Activated naive CD4-positive, alpha-beta T cell treated with anti-CD3 and anti-CD28 coated beads, Interleukin-2, amount 10 ng/mL, durations not matched to agents 7 days and 5 days (primary cell): ENCODE measurements at regions not wholly inside any gene's neighbourhood (a gene's known extent, or its start where the extent isn't known, plus 50 kb on each side); places are given as distances from the start of the nearest gene placed in this dataset.
"Not testable (repeated sequence)": the region's sequence is repeated elsewhere in the genome, so short reads cannot be mapped to it uniquely, and the experiment has no call there.

Source experiments
- CTCF ChIA-PET: fragments of 350-600 bp; sonication (Branson Sonifier 250); formaldehyde crosslinking; loops from one replicate; lab custom pipeline; 2021; ENCODE audit warnings: antibody characterized with exemption; lab: Charles Lee
- DNase-seq: peaks from one replicate; pipeline ENCODE4 v3.0.0-alpha.2; 2020
- H3K27ac Mint-ChIP-seq: one replicate; pipeline ENCODE4 v1.8.0; 2021; ENCODE audit warnings: mild to moderate bottlenecking, moderate library complexity, mixed read lengths
- H3K27me3 Mint-ChIP-seq: one replicate; pipeline ENCODE4 v1.8.0; 2021; ENCODE audit warnings: mild to moderate bottlenecking, mixed read lengths
- H3K36me3 Mint-ChIP-seq: one replicate; pipeline ENCODE4 v1.8.0; 2021; ENCODE audit warnings: mixed read lengths
- H3K4me1 Mint-ChIP-seq: one replicate; pipeline ENCODE4 v1.8.0; 2021; ENCODE audit warnings: mixed read lengths
- H3K4me3 Mint-ChIP-seq: one replicate; pipeline ENCODE4 v1.8.0; 2021; ENCODE audit warnings: mild to moderate bottlenecking, moderate library complexity, mixed read lengths
- H3K9me3 Mint-ChIP-seq: one replicate; pipeline ENCODE4 v1.8.0; 2021; ENCODE audit warnings: mixed read lengths

GRCh38 chr5:98543490-98543889 lies 230.0 kb upstream of the RGMB start:
- DNase-seq: no peak
- Mint-ChIP-seq H3K27me3 (no peaks in the 10 kb centered on the region), H3K36me3 (no peaks in the 10 kb centered on the region), H3K27ac (no peak overlapping the region), H3K9me3 (peaks cover 14% of the 10 kb centered on the region), H3K4me3 (no peak overlapping the region), H3K4me1 (no peaks in the 10 kb centered on the region)
- CTCF ChIA-PET: no interaction called here

DNA sequence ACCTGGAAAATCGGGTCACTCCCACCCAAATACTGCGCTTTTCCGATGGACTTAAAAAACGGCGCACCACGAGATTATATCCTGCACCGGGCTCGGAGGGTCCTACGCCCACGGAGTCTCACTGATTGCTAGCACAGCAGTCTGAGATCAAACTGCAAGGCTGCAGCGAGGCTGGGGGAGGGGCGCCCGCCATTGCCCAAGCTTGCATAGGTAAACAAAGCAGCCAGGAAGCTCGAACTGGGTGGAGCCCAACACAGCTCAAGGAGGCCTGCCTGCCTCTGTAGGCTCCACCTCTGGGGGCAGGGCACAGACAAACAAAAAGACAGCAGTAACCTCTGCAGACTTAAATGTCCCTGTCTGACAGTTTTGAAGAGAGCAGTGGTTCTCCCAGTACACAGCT lies 226.5 kb upstream of the RGMB start:
- H3K4me1 Mint-ChIP-seq, H3K27me3 Mint-ChIP-seq, DNase-seq, H3K36me3 Mint-ChIP-seq, CTCF ChIA-PET, H3K27ac Mint-ChIP-seq, H3K9me3 Mint-ChIP-seq, H3K4me3 Mint-ChIP-seq: not testable (repeated sequence)

DNA sequence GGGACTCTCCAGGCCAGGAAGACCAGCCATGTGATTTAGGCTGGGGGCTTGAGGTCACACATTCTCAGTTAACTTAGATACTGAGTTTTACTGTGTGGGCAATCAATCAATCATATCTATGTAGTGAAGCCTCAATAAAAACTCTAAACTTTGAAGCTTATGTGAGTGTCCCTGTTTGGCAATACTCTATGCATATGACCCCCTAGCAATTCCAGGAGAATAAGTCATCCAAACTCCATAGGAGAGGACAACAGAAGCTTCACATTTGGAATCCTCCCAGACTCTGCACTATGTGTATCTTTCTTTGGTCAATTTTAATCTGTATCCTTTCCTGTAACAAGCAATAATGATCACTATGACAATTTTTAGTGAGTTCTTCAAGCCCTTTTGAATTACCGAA lies 216.8 kb upstream of the RGMB start:
- Mint-ChIP-seq H3K27me3 (no peaks in the 10 kb centered on the region), H3K4me3 (no peak overlapping the region), H3K9me3 (no peaks in the 10 kb centered on the region), H3K36me3 (no peaks in the 10 kb centered on the region), H3K27ac (no peak overlapping the region), H3K4me1 (no peaks in the 10 kb centered on the region)
- DNase-seq: no peak
- CTCF ChIA-PET: no interaction called here

DNA sequence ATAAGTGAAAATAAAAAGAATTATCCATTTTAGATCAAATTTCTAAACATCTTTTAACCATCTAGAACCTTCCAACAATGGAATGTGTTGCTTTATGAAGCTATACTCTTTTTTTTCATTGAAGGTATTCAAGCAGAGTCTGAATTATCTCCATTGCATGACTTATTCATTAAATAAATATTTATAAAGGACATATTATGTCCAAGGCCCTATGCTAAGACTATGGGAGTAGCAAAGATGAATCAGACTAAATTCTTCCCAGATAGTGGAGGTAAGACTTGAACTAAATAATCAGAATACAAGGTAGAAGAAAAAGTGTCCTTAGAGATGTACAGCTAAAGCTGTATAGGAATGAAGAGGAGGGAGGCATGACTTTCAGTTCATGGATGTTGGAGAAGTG lies 215.5 kb upstream of the RGMB start:
- Mint-ChIP-seq H3K36me3 (no peaks in the 10 kb centered on the region), H3K4me3 (no peak overlapping the region), H3K27ac (no peak overlapping the region), H3K4me1 (no peaks in the 10 kb centered on the region), H3K27me3 (no peaks in the 10 kb centered on the region), H3K9me3 (no peaks in the 10 kb centered on the region)
- DNase-seq: no peak
- CTCF ChIA-PET: no interaction called here

DNA sequence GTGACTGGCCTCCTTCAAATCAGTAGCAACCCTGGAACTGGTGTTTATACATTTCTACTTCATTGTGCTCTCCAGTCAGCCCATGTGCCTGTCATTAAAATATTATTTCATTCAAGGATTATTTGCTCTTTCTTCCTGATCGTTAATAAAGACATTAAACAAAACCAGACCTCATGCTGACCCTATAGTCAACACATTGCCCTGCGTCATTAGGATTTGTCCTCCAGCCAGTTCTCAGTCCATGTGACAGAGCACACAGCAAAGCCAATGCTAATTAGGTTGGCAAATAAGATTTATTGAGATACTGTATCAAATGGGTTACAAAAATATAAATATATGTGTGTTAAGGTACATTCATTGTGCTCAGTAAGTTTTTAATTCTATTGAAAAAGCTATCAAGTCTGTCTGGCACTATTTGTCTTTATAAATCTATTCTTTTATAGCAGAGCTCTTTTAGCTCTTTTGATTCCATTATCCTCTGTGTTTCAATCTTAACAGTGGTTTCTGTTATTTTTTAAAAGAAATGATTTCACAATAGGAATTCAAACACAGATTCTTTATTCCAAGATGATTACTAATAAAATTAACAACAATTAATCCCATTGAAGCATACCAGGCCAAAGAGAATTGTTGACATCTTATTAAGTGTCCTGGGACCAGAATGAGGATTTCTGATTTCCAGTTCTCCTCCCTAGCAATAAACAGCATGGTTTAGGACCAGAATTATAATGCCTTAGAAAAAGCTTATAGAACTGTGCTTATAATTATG lies 209.4 kb upstream of the RGMB start:
- CTCF ChIA-PET: no interaction called here
- Mint-ChIP-seq H3K4me1 (no peaks in the 10 kb centered on the region), H3K27me3 (no peaks in the 10 kb centered on the region), H3K4me3 (no peak overlapping the region), H3K27ac (no peak overlapping the region), H3K9me3 (no peaks in the 10 kb centered on the region), H3K36me3 (no peaks in the 10 kb centered on the region)
- no peak for DNase-seq

GRCh38 chr5:98564836-98565235 lies 208.6 kb upstream of the RGMB start:
- H3K4me1 Mint-ChIP-seq: no peaks in the 10 kb centered on the region
- H3K4me3 Mint-ChIP-seq: no peak overlapping the region
- no peaks in the 10 kb centered on the region for H3K36me3 Mint-ChIP-seq
- H3K27me3 Mint-ChIP-seq: no peaks in the 10 kb centered on the region
- H3K27ac Mint-ChIP-seq: no peak overlapping the region
- CTCF ChIA-PET: no interaction called here
- no peak for DNase-seq
- H3K9me3 Mint-ChIP-seq: no peaks in the 10 kb centered on the region

GRCh38 chr5:98568336-98568735 lies 205.1 kb upstream of the RGMB start:
- Mint-ChIP-seq H3K36me3 (no peaks in the 10 kb centered on the region), H3K4me1 (no peaks in the 10 kb centered on the region), H3K27me3 (no peaks in the 10 kb centered on the region), H3K9me3 (no peaks in the 10 kb centered on the region), H3K27ac (no peak overlapping the region), H3K4me3 (no peak overlapping the region)
- CTCF ChIA-PET: no interaction called here
- DNase-seq: no peak

DNA sequence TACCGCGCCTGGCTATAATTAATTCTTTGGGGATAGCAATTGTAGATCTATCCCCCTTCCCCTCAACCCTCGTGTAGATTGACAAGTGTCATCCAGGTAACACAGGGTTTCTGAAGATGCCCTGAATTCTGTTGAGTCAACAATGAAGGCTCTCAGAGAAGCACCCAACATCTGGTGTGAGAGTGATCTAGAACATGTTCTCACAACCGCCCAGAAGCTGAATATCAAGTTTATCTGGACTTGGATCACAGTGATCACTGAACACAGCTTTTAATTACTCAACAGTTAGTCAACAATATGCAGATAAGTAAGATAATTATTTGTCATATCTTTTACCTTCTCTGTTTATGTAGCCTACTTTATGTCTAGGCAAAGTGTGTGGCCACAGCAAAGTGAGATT lies 204.2 kb upstream of the RGMB start:
- no peak overlapping the region for H3K4me3 Mint-ChIP-seq
- CTCF ChIA-PET: no interaction called here
- H3K4me1 Mint-ChIP-seq: no peaks in the 10 kb centered on the region
- no peak for DNase-seq
- no peaks in the 10 kb centered on the region for H3K27me3 Mint-ChIP-seq
- no peak overlapping the region for H3K27ac Mint-ChIP-seq
- no peaks in the 10 kb centered on the region for H3K9me3 Mint-ChIP-seq
- H3K36me3 Mint-ChIP-seq: no peaks in the 10 kb centered on the region

DNA sequence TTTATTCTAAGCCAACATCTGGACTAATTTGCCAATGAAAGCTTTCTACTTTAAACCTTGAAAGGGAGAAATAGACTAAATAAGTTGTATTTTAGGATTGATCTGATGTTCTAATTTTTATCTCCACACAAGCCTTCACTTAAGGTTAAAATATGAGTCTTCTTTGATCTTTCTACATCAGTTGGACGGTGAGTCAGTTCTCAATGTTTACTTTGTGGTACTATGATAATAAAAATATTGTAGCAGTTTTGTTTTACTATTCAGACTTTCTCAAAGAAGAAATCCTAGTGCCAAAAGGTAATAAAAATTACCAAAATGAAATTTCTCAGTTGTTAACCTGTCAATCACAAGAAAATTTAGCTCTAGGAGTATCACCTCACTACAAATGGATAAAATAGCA lies 203.5 kb upstream of the RGMB start:
- H3K27me3 Mint-ChIP-seq: no peaks in the 10 kb centered on the region
- no peak for DNase-seq
- H3K4me3 Mint-ChIP-seq: no peak overlapping the region
- CTCF ChIA-PET: no interaction called here
- no peaks in the 10 kb centered on the region for H3K4me1 Mint-ChIP-seq
- H3K27ac Mint-ChIP-seq: no peak overlapping the region
- no peaks in the 10 kb centered on the region for H3K36me3 Mint-ChIP-seq
- H3K9me3 Mint-ChIP-seq: no peaks in the 10 kb centered on the region

DNA sequence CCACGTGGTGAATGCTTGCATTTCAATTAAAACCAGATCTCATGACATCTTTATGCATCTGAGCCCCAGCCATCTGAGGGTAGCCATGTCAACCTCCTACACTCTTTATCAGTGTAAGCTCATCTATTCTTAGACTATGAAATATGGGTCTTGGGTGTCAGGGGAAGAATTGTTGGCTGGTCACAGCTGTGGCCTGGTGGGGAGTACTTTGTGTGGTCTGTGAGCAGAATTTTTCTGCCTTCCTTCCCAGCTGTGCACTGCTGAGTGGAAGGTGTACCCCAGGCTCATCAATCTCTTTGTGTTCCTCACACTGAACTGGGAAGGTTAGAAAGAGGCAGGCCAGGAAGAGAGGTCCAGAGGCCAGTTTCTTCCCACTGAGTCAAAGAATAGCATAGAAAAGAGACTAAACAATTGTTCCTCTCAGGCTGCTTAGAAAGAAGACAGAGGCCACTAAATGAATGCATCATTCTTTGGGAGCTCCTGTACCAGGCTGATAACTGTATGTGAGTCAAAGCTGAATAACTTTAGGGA lies 202.7 kb upstream of the RGMB start:
- no peaks in the 10 kb centered on the region for H3K27me3 Mint-ChIP-seq
- no peaks in the 10 kb centered on the region for H3K4me1 Mint-ChIP-seq
- no peak for DNase-seq
- no peak overlapping the region for H3K4me3 Mint-ChIP-seq
- CTCF ChIA-PET: no interaction called here
- H3K9me3 Mint-ChIP-seq: no peaks in the 10 kb centered on the region
- H3K36me3 Mint-ChIP-seq: no peaks in the 10 kb centered on the region
- H3K27ac Mint-ChIP-seq: no peak overlapping the region

- no peaks in the 10 kb centered on the region for H3K36me3 Mint-ChIP-seq
- no peak for DNase-seq
- CTCF ChIA-PET: no interaction called here
- H3K27me3 Mint-ChIP-seq: no peaks in the 10 kb centered on the region
- H3K27ac Mint-ChIP-seq: no peak overlapping the region
- H3K4me1 Mint-ChIP-seq: no peaks in the 10 kb centered on the region
- no peak overlapping the region for H3K4me3 Mint-ChIP-seq
- H3K9me3 Mint-ChIP-seq: no peaks in the 10 kb centered on the region
These were observed 199.6 kb upstream of the RGMB start for GRCh38 chr5:98573834-98574320.

- H3K36me3 Mint-ChIP-seq: no peaks in the 10 kb centered on the region
- no peak overlapping the region for H3K4me3 Mint-ChIP-seq
- no peak overlapping the region for H3K27ac Mint-ChIP-seq
- no peaks in the 10 kb centered on the region for H3K9me3 Mint-ChIP-seq
- CTCF ChIA-PET: no interaction called here
- H3K27me3 Mint-ChIP-seq: no peaks in the 10 kb centered on the region
- no peaks in the 10 kb centered on the region for H3K4me1 Mint-ChIP-seq
- no peak for DNase-seq
These were observed 197.2 kb upstream of the RGMB start for GRCh38 chr5:98576275-98576674.

DNA sequence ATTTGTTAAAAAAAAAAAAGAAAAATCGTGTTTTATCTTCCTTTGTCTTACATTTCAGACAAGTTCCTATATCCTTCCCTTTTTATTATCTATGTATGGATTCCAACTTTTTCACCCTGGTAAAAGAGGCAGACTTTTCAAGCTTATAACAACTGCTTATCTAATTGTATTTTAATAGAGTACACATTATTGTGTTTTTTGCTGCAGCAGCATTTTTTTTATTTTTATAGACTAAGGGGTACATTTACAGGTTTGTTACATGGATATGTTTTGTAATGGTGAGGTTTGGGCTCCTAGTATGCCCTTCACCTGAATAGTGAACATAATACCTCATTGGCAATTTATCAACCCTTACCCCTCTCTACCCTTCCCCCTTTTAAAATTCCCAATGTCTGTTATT lies 195.0 kb upstream of the RGMB start:
- Mint-ChIP-seq H3K4me3 (no peak overlapping the region), H3K36me3 (no peaks in the 10 kb centered on the region), H3K27me3 (no peaks in the 10 kb centered on the region), H3K4me1 (no peaks in the 10 kb centered on the region), H3K27ac (no peak overlapping the region), H3K9me3 (no peaks in the 10 kb centered on the region)
- no peak for DNase-seq
- CTCF ChIA-PET: no interaction called here

- DNase-seq: no peak
- H3K27me3 Mint-ChIP-seq: no peaks in the 10 kb centered on the region
- no peak overlapping the region for H3K27ac Mint-ChIP-seq
- H3K4me3 Mint-ChIP-seq: no peak overlapping the region
- no peaks in the 10 kb centered on the region for H3K4me1 Mint-ChIP-seq
- H3K9me3 Mint-ChIP-seq: no peaks in the 10 kb centered on the region
- CTCF ChIA-PET: no interaction called here
- no peaks in the 10 kb centered on the region for H3K36me3 Mint-ChIP-seq
These were observed 192.1 kb upstream of the RGMB start for GRCh38 chr5:98581112-98581997.

- Mint-ChIP-seq H3K27me3 (no peaks in the 10 kb centered on the region), H3K4me3 (no peak overlapping the region), H3K4me1 (no peaks in the 10 kb centered on the region), H3K9me3 (no peaks in the 10 kb centered on the region), H3K36me3 (no peaks in the 10 kb centered on the region), H3K27ac (no peak overlapping the region)
- CTCF ChIA-PET: no interaction called here
- DNase-seq: no peak
These were observed 189.9 kb upstream of the RGMB start for GRCh38 chr5:98583586-98583985.
